ENCODE measurements at regions not wholly inside any gene's neighbourhood (a gene's known extent, or its start where the extent isn't known, plus 50 kb on each side); places are given as distances from the start of the nearest gene placed in this dataset.
"Not testable (repeated sequence)": the region's sequence is repeated elsewhere in the genome, so short reads cannot be mapped to it uniquely, and the experiment has no call there.

- DNase-seq, result no peak
Measured at GRCh38 chr5:36392186-36392585, 90.5 kb upstream of the RANBP3L start.

GRCh38 chr5:36392818-36393217 lies 91.1 kb upstream of the RANBP3L start:
- DNase-seq, result no peak

- DNase-seq, result no peak
Measured at GRCh38 chr5:36393656-36394428, 92.1 kb upstream of the RANBP3L start.

- no peak for DNase-seq
Measured at GRCh38 chr5:36395260-36395659, 93.6 kb upstream of the RANBP3L start.

- not testable (repeated sequence) for DNase-seq
Measured at GRCh38 chr5:36395947-36396346, 94.2 kb upstream of the RANBP3L start.

GRCh38 chr5:36396640-36397039 lies 94.9 kb upstream of the RANBP3L start:
- DNase-seq, result no peak

- DNase-seq, result peak; percentile 41
Measured at GRCh38 chr5:36397901-36398536, 96.3 kb upstream of the RANBP3L start.

- DNase-seq, result no peak
Measured at GRCh38 chr5:36402512-36402906, 100.8 kb upstream of the RANBP3L start.

GRCh38 chr5:36403632-36404311 lies 102.1 kb upstream of the RANBP3L start:
- DNase-seq, result no peak

GRCh38 chr5:36406023-36406422 lies 104.3 kb upstream of the RANBP3L start:
- DNase-seq, result no peak

- DNase-seq, result no peak
Measured at GRCh38 chr5:36407396-36407795, 105.7 kb upstream of the RANBP3L start.

GRCh38 chr5:36409711-36410110 lies 108.0 kb upstream of the RANBP3L start:
- DNase-seq, result not testable (repeated sequence)

- DNase-seq, result not testable (repeated sequence)
Measured at GRCh38 chr5:36410672-36411071, 109.0 kb upstream of the RANBP3L start.

GRCh38 chr5:36414869-36415282 lies 113.2 kb upstream of the RANBP3L start:
- peak; percentile 50 for DNase-seq

- DNase-seq, result no peak
Measured at GRCh38 chr5:36416605-36417004, 114.9 kb upstream of the RANBP3L start.

- DNase-seq, result peak; percentile 17
Measured at GRCh38 chr5:36417221-36417620, 115.5 kb upstream of the RANBP3L start.

- no peak for DNase-seq
Measured at GRCh38 chr5:36417668-36418067, 116.0 kb upstream of the RANBP3L start.

GRCh38 chr5:36418152-36418979 lies 116.7 kb upstream of the RANBP3L start:
- DNase-seq, result no peak

- DNase-seq, result no peak
Measured at GRCh38 chr5:36421256-36421655, 119.6 kb upstream of the RANBP3L start.

- DNase-seq, result no peak
Measured at GRCh38 chr5:36422952-36423351, 121.2 kb upstream of the RANBP3L start.

GRCh38 chr5:36423578-36424307 lies 122.0 kb upstream of the RANBP3L start:
- no peak for DNase-seq

GRCh38 chr5:36426070-36426469 lies 124.4 kb upstream of the RANBP3L start:
- not testable (repeated sequence) for DNase-seq

Data from OCI-M1 (cell line).